ENCODE measurements at regions not wholly inside any gene's neighbourhood (a gene's known extent, or its start where the extent isn't known, plus 50 kb on each side); places are given as distances from the start of the nearest gene placed in this dataset.

DNA sequence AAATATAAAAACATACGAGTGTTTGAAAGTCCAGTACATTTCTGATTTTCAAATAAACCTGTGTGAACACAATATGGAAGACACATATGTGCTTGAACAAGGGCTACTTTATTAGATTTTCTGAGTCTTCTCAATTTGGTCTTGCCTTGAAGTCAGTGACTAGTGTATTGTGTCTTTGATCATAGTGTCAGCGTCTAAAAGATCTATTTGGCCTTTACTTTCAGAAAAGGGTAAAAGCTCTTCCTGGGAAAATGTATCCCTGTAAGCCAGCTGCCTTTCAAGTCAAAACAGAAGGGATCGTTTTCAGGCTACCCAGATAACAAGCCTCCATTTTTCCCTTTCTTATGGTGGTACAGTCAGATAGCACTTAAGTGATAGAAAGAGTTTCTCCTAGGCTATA lies 471.9 kb downstream of the CMPK2 start:
- Histone ChIP-seq H3K9me3 (ENCODE audit: control extremely low read depth in 1 of 3, control insufficient read depth in 2 of 3, insufficient read depth in 1 of 3, low read length in 2 of 3) (peaks cover 0 to 8% (median 2%) of the 10 kb centered on the region in 3 donors), H3K4me1 (ENCODE audit: control insufficient read depth in 2 of 2, insufficient read depth in 2 of 2, low read length in 2 of 2) (no peaks in the 10 kb centered on the region), H3K9ac (ENCODE audit: low read length) (no peak overlapping the region), H3K36me3 (replicated peaks in 1 of 2; ENCODE audit: control extremely low read depth in 1 of 2, control insufficient read depth in 1 of 2, extremely low read depth in 1 of 2, insufficient read depth in 2 of 2, low read length in 1 of 2) (no peaks in the 10 kb centered on the region), H4K20me1 (ENCODE audit: control insufficient read depth, insufficient read depth, low read length, poor library complexity, severe bottlenecking) (no peaks in the 10 kb centered on the region), H2AFZ (ENCODE audit: insufficient read depth, low read depth, low read length, poor library complexity, severe bottlenecking) (no peak overlapping the region), H3K4me2 (replicated peaks; ENCODE audit: low read depth, low read length, poor library complexity, severe bottlenecking) (no peak overlapping the region), H3K79me2 (ENCODE audit: control insufficient read depth, insufficient read depth, low read length) (no peaks in the 10 kb centered on the region), H3K27ac (ENCODE audit: low read length in 2 of 2) (no peak overlapping the region), H3K4me3 (ENCODE audit: control extremely low read depth in 1 of 5, extremely low read depth in 1 of 5, insufficient read depth in 1 of 5, low read depth in 2 of 5, low read length in 4 of 5) (no peak overlapping the region), H3K27me3 (replicated peaks in 1 of 4; ENCODE audit: control extremely low read depth in 1 of 4, control insufficient read depth in 3 of 4, insufficient read depth in 4 of 4, low read length in 3 of 4) (no peaks in the 10 kb centered on the region)
- WGBS (ENCODE audit: insufficient coverage) = no CpG with 5 or more reads among the region's 3 CpGs
- H3K4me3 Mint-ChIP-seq = no peak overlapping the region
- no peak overlapping the region for H3K27ac Mint-ChIP-seq
- H3K9me3 Mint-ChIP-seq (ENCODE audit: insufficient read depth) = peaks cover 9% of the 10 kb centered on the region
- ChIA-PET POLR2A (no interaction called here), CTCF (no interaction called here)
- TF ChIP-seq, protein P1, sequence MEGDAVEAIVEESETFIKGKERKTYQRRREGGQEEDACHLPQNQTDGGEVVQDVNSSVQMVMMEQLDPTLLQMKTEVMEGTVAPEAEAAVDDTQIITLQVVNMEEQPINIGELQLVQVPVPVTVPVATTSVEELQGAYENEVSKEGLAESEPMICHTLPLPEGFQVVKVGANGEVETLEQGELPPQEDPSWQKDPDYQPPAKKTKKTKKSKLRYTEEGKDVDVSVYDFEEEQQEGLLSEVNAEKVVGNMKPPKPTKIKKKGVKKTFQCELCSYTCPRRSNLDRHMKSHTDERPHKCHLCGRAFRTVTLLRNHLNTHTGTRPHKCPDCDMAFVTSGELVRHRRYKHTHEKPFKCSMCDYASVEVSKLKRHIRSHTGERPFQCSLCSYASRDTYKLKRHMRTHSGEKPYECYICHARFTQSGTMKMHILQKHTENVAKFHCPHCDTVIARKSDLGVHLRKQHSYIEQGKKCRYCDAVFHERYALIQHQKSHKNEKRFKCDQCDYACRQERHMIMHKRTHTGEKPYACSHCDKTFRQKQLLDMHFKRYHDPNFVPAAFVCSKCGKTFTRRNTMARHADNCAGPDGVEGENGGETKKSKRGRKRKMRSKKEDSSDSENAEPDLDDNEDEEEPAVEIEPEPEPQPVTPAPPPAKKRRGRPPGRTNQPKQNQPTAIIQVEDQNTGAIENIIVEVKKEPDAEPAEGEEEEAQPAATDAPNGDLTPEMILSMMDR (IDR thresholded peaks at IDR 0.05) = no peak
- TF ChIP-seq EZH2 (IDR thresholded peaks at IDR 0.05; ENCODE audit: borderline replicate concordance, insufficient read depth, low read depth, low read length, poor library complexity, severe bottlenecking) = no peak
- intact Hi-C loops (cut with micrococcal nuclease) = no loop called here
- no peak for ATAC-seq (ENCODE audit: low read depth)
- no peak for DNase-seq
- no peaks in the 10 kb centered on the region for H3K4me1 Mint-ChIP-seq
- H3K27me3 Mint-ChIP-seq = no peaks in the 10 kb centered on the region

DNA sequence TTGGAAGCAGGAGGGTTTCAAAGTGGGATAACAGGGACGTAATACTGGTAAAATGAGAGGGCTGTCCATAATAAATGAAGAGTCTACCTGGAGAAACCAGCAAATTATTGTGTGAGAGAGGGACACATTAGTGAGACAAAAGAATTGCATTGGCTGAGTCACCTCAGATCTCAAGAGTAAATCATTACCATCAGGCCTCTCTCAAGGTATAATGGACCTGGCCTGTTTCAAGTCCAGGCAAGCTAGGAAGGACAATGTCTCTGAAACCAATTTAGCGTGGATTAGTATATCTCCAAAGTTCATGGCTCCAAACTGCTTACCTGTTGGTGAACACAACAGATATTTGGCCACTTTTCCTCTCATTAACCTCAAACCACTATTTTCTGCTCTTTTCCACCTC lies 471.4 kb downstream of the CMPK2 start:
- no peaks in the 10 kb centered on the region for H4K20me1 ChIP-seq (ENCODE audit: control insufficient read depth, insufficient read depth, low read length, poor library complexity, severe bottlenecking)

More for the DNA sequence above, 471.4 kb downstream of the CMPK2 start:
- Histone ChIP-seq H3K79me2 (ENCODE audit: control insufficient read depth, insufficient read depth, low read length) (no peaks in the 10 kb centered on the region), H3K4me1 (ENCODE audit: control insufficient read depth in 2 of 2, insufficient read depth in 2 of 2, low read length in 2 of 2) (no peaks in the 10 kb centered on the region), H3K27me3 (replicated peaks in 1 of 4; ENCODE audit: control extremely low read depth in 1 of 4, control insufficient read depth in 3 of 4, insufficient read depth in 4 of 4, low read length in 3 of 4) (no peaks in the 10 kb centered on the region), H3K4me2 (replicated peaks; ENCODE audit: low read depth, low read length, poor library complexity, severe bottlenecking) (no peak overlapping the region), H3K27ac (ENCODE audit: low read length in 2 of 2) (no peak overlapping the region), H3K9me3 (ENCODE audit: control extremely low read depth in 1 of 3, control insufficient read depth in 2 of 3, insufficient read depth in 1 of 3, low read length in 2 of 3) (peaks cover 0 to 8% (median 1%) of the 10 kb centered on the region in 3 donors), H3K4me3 (ENCODE audit: control extremely low read depth in 1 of 5, extremely low read depth in 1 of 5, insufficient read depth in 1 of 5, low read depth in 2 of 5, low read length in 4 of 5) (no peak overlapping the region), H3K9ac (ENCODE audit: low read length) (no peak overlapping the region), H3K36me3 (replicated peaks in 1 of 2; ENCODE audit: control extremely low read depth in 1 of 2, control insufficient read depth in 1 of 2, extremely low read depth in 1 of 2, insufficient read depth in 2 of 2, low read length in 1 of 2) (no peaks in the 10 kb centered on the region), H2AFZ (ENCODE audit: insufficient read depth, low read depth, low read length, poor library complexity, severe bottlenecking) (no peak overlapping the region)
- WGBS (ENCODE audit: insufficient coverage) = 75% methylated on average over 1 of the region's 2 CpGs
- ChIA-PET CTCF (no interaction called here), POLR2A (no interaction called here)
- H3K27me3 Mint-ChIP-seq = no peaks in the 10 kb centered on the region
- intact Hi-C loops (cut with micrococcal nuclease) = no loop called here
- no peaks in the 10 kb centered on the region for H3K4me1 Mint-ChIP-seq
- no peak overlapping the region for H3K27ac Mint-ChIP-seq
- H3K4me3 Mint-ChIP-seq = no peak overlapping the region
- no peak for TF ChIP-seq EZH2 (IDR thresholded peaks at IDR 0.05; ENCODE audit: borderline replicate concordance, insufficient read depth, low read depth, low read length, poor library complexity, severe bottlenecking)
- TF ChIP-seq, protein P1 (IDR thresholded peaks at IDR 0.05) = no peak
- ATAC-seq (ENCODE audit: low read depth) (no peak), DNase-seq (no peak)
- H3K9me3 Mint-ChIP-seq (ENCODE audit: insufficient read depth) = peaks cover 8% of the 10 kb centered on the region

Measured in B cell (primary cell).